H1 (cell line): ENCODE measurements at regions not wholly inside any gene's neighbourhood (a gene's known extent, or its start where the extent isn't known, plus 50 kb on each side); places are given as distances from the start of the nearest gene placed in this dataset.

ENCODE experiments used
- CTCF ChIA-PET: fragments of 300-600 bp; sonication (Branson Sonifier 250); formaldehyde crosslinking; loops from one replicate; lab custom pipeline; 2021; ENCODE audit not compliant: partially characterized antibody; lab: Charles Lee
- POLR2A ChIA-PET: fragments of 300-600 bp; sonication (Branson Sonifier 250); formaldehyde crosslinking; loops from one replicate; lab custom pipeline; 2021; ENCODE audit warnings: inconsistent platforms; ENCODE audit not compliant: partially characterized antibody; lab: Charles Lee
- DNase-seq, 2 experiments: peaks; one replicate each; pipeline versions ENCODE4 v3.0.0 to v3.0.0-alpha.2; 2010 to 2022; ENCODE audit warnings: low spot score in 2 of 2, low read depth in 1 of 2, mixed read lengths in 1 of 2
- FAIRE-seq: peaks from 2 replicates; lab custom pipeline; 2011; peaks lifted over from hg19 to GRCh38; lab: Jason Lieb, UNC
- H2AFZ ChIP-seq: 2 replicates; pipeline ENCODE4 v1.8.1; 2012; ENCODE audit warnings: low read length, inconsistent platforms
- H2AK5ac ChIP-seq: 2 replicates; pipeline ENCODE4 v1.6.1; 2013; ENCODE audit warnings: low read depth, low read length
- H2BK120ac ChIP-seq: replicated peaks from 2 replicates; pipeline ENCODE3; 2013; ENCODE audit warnings: low read depth, low read length, inconsistent platforms
- H2BK12ac ChIP-seq: 2 replicates; pipeline ENCODE4 v1.6.1; 2013; ENCODE audit warnings: low read depth, low read length
- H2BK15ac ChIP-seq: 2 replicates; pipeline ENCODE4 v1.6.1; 2013; ENCODE audit warnings: low read length
- H2BK20ac ChIP-seq: 2 replicates; pipeline ENCODE4 v1.6.1; 2013; ENCODE audit warnings: low read length
- H2BK5ac ChIP-seq: 2 replicates; pipeline ENCODE4 v1.6.1; 2013; ENCODE audit warnings: low read depth, low read length
- H3K14ac ChIP-seq: 2 replicates; pipeline ENCODE4 v1.6.1; 2013; ENCODE audit warnings: inconsistent platforms; ENCODE audit not compliant: insufficient read length
- H3K18ac ChIP-seq: 2 replicates; pipeline ENCODE4 v1.6.1; 2013; ENCODE audit warnings: low read length; ENCODE audit errors: extremely low read depth
- H3K23ac ChIP-seq: 2 replicates; pipeline ENCODE4 v1.6.1; 2013; ENCODE audit warnings: inconsistent platforms; ENCODE audit not compliant: insufficient read length
- H3K23me2 ChIP-seq: 2 replicates; pipeline ENCODE4 v1.6.1; 2013; ENCODE audit warnings: low read depth, low read length
- H3K27ac ChIP-seq: 2 replicates; pipeline ENCODE4 v1.6.1; 2011; ENCODE audit warnings: low read depth, low read length, inconsistent platforms
- H3K27me3 ChIP-seq, 4 experiments: replicated peaks in 1 of 4; 1 replicate in 1 of 4; 2 replicates in 3 of 4; pipeline versions ENCODE4 v1.6.1 to v1.8.1; 2011 to 2013; ENCODE audit warnings: low read length in 3 of 4, mild to moderate bottlenecking in 3 of 4, inconsistent platforms in 2 of 4, mixed read lengths in 2 of 4, moderate library complexity in 1 of 4; ENCODE audit not compliant: control insufficient read depth in 3 of 4, insufficient read depth in 3 of 4; ENCODE audit errors: extremely low read depth in 1 of 4
- H3K36me3 ChIP-seq, 4 experiments: 2 replicates each; pipeline versions ENCODE4 v1.6.1 to v1.8.1; 2011 to 2013; ENCODE audit warnings: mild to moderate bottlenecking in 4 of 4, low read length in 3 of 4, moderate library complexity in 2 of 4, control low read depth in 1 of 4, inconsistent platforms in 1 of 4; ENCODE audit not compliant: insufficient read depth in 4 of 4, control insufficient read depth in 2 of 4
- H3K4ac ChIP-seq: replicated peaks from 2 replicates; pipeline ENCODE3; 2013; ENCODE audit warnings: low read length, low read depth, mixed read lengths, inconsistent platforms; ENCODE audit not compliant: insufficient read length
- H3K4me1 ChIP-seq, 4 experiments: replicated peaks in 1 of 4; 1 replicate in 1 of 4; 2 replicates in 3 of 4; pipeline versions ENCODE4 v1.6.1 to v1.8.1; 2011 to 2013; ENCODE audit warnings: low read length in 3 of 4, inconsistent platforms in 2 of 4, mixed read lengths in 1 of 4; ENCODE audit not compliant: insufficient read depth in 4 of 4, control insufficient read depth in 3 of 4
- H3K4me2 ChIP-seq, 2 experiments: 2 replicates each; pipeline versions ENCODE4 v1.6.1 to v1.8.1; 2011 to 2013; ENCODE audit warnings: low read depth in 2 of 2, low read length in 2 of 2, control low read depth in 1 of 2, inconsistent platforms in 1 of 2, mild to moderate bottlenecking in 1 of 2; ENCODE audit not compliant: insufficient read depth in 1 of 2
- H3K4me3 ChIP-seq, 4 experiments: fragments of 200-600, 300-600 bp in 1 of 4; sonication (generic), shearing (Covaris generic), sonication (Bioruptor Twin) in 1 of 4; 2 replicates each; pipeline versions ENCODE4 v1.5.1 to v1.8.1; 2011 to 2016; ENCODE audit warnings: low read length in 4 of 4, low read depth in 3 of 4, control low read depth in 2 of 4, inconsistent platforms in 2 of 4, mild to moderate bottlenecking in 2 of 4, mixed read lengths in 1 of 4, moderate library complexity in 1 of 4; ENCODE audit not compliant: insufficient read depth in 2 of 4; ENCODE audit errors: extremely low read depth in 1 of 4
- H3K56ac ChIP-seq: replicated peaks from 2 replicates; pipeline ENCODE3; 2013; ENCODE audit warnings: low read depth, mild to moderate bottlenecking, mixed read lengths, low read length, inconsistent platforms; ENCODE audit not compliant: insufficient read length
- H3K79me1 ChIP-seq: 2 replicates; pipeline ENCODE4 v1.6.1; 2013; ENCODE audit warnings: low read depth, low read length, control low read depth
- H3K79me2 ChIP-seq, 2 experiments: 2 replicates each; pipeline versions ENCODE4 v1.6.1 to v1.8.1; 2012 to 2013; ENCODE audit warnings: low read length in 2 of 2, mild to moderate bottlenecking in 2 of 2, inconsistent platforms in 1 of 2; ENCODE audit not compliant: insufficient read depth in 2 of 2, control insufficient read depth in 1 of 2
- H3K9ac ChIP-seq, 4 experiments: replicated peaks in 1 of 4; 1 replicate in 1 of 4; 2 replicates in 3 of 4; pipeline versions ENCODE4 v1.6.1 to v1.8.1; 2011 to 2013; ENCODE audit warnings: low read depth in 3 of 4, low read length in 3 of 4, control low read depth in 2 of 4, mild to moderate bottlenecking in 2 of 4, moderate library complexity in 2 of 4, inconsistent platforms in 1 of 4; ENCODE audit errors: extremely low read depth in 1 of 4
- H3K9me3 ChIP-seq, 2 experiments: 2 replicates each; pipeline versions ENCODE4 v1.6.1 to v1.8.1; 2012 to 2013; ENCODE audit warnings: mild to moderate bottlenecking in 2 of 2, moderate library complexity in 2 of 2, control low read depth in 1 of 2, inconsistent platforms in 1 of 2, low read depth in 1 of 2, low read length in 1 of 2, mixed read lengths in 1 of 2; ENCODE audit not compliant: insufficient read depth in 2 of 2
- H4K20me1 ChIP-seq, 2 experiments: replicated peaks in 1 of 2; 2 replicates each; pipeline versions ENCODE3 to v1.8.1; 2011 to 2013; ENCODE audit warnings: inconsistent platforms in 2 of 2, low read length in 2 of 2, mild to moderate bottlenecking in 1 of 2; ENCODE audit not compliant: insufficient read depth in 2 of 2, control insufficient read depth in 1 of 2
- H4K5ac ChIP-seq: 2 replicates; pipeline ENCODE4 v1.6.1; 2013; ENCODE audit warnings: low read length, low read depth, mixed read lengths, inconsistent platforms; ENCODE audit not compliant: insufficient read length
- H4K8ac ChIP-seq: 2 replicates; pipeline ENCODE4 v1.8.0; 2013; ENCODE audit warnings: mild to moderate bottlenecking, moderate library complexity, low read length, inconsistent platforms; ENCODE audit not compliant: insufficient read depth; ENCODE audit errors: extremely low read depth
- H4K91ac ChIP-seq: replicated peaks from 2 replicates; pipeline ENCODE3; 2013; ENCODE audit warnings: low read length, mixed read lengths, inconsistent platforms; ENCODE audit not compliant: insufficient read length
- CEBPB ChIP-seq: IDR thresholded peaks from 2 replicates; pipeline ENCODE4 v1.6.1; 2012; ENCODE audit warnings: low read depth, low read length
- EGR1 ChIP-seq: IDR thresholded peaks from 2 replicates; pipeline ENCODE4 v1.6.1; 2011; ENCODE audit warnings: low read depth, low read length, borderline replicate concordance
- MAX ChIP-seq: IDR thresholded peaks from 2 replicates; pipeline ENCODE4 v1.6.1; 2012; ENCODE audit warnings: inconsistent platforms
- POU5F1 ChIP-seq: IDR thresholded peaks from 2 replicates; pipeline ENCODE4 v1.6.1; 2011; ENCODE audit warnings: low read depth, mild to moderate bottlenecking, low read length, moderate library complexity
- SIX5 ChIP-seq: IDR thresholded peaks from 2 replicates; pipeline ENCODE4 v1.6.1; 2011; ENCODE audit warnings: mild to moderate bottlenecking, low read depth, low read length
- WGBS, 2 experiments: shearing (Covaris generic) in 1 of 2; methylation state at CpG; one replicate each; pipeline versions ENCODE4 v1.1.6 to v1.1.7; 2013 to 2015; ENCODE audit warnings: low lambda C conversion rate in 2 of 2, mixed read lengths in 2 of 2, inconsistent platforms in 1 of 2, low coverage in 1 of 2, missing lambda C conversion rate in 1 of 2; ENCODE audit not compliant: insufficient replicate concordance in 2 of 2, insufficient coverage in 1 of 2, insufficient read length in 1 of 2; ENCODE audit errors: extremely low coverage in 1 of 2, missing lambda C conversion rate in 1 of 2; 5-methylcytosine and 5-hydroxymethylcytosine counted together

GRCh38 chr1:221419513-221420095 lies 322.3 kb downstream of the DUSP10 start:
- no peaks in the 10 kb centered on the region for H3K9me3 ChIP-seq
- H2BK20ac ChIP-seq: no peak overlapping the region
- ChIA-PET POLR2A (no interaction called here), CTCF (no interaction called here)
- no peak overlapping the region for H2AFZ ChIP-seq
- H3K4me1 ChIP-seq: no peaks in the 10 kb centered on the region
- H2BK5ac ChIP-seq: no peak overlapping the region
- TF ChIP-seq MAX (no peak), CEBPB (no peak), SIX5 (no peak), EGR1 (no peak), POU5F1 (no peak)
- H3K23me2 ChIP-seq: no peaks in the 10 kb centered on the region
- H3K79me1 ChIP-seq: no peaks in the 10 kb centered on the region
- no peak overlapping the region for H2AK5ac ChIP-seq
- no peak overlapping the region for H3K9ac ChIP-seq
- no peak overlapping the region for H2BK15ac ChIP-seq
- H2BK120ac ChIP-seq: no peak overlapping the region
- WGBS, 2 experiments: 82% methylated on average over 3 of the region's 3 CpGs; no CpG with 5 or more reads in 1 of the 2 experiments
- H3K4me3 ChIP-seq: no peak overlapping the region
- no peak overlapping the region for H4K8ac ChIP-seq
- H4K91ac ChIP-seq: no peak overlapping the region
- H3K36me3 ChIP-seq: no peaks in the 10 kb centered on the region
- H3K4ac ChIP-seq: no peak overlapping the region
- H3K27ac ChIP-seq: no peak overlapping the region
- H4K5ac ChIP-seq: no peak overlapping the region
- H3K79me2 ChIP-seq: no peaks in the 10 kb centered on the region
- H3K56ac ChIP-seq: no peak overlapping the region
- no peak overlapping the region for H3K18ac ChIP-seq
- no peak overlapping the region for H3K4me2 ChIP-seq
- H3K14ac ChIP-seq: no peak overlapping the region
- H3K27me3 ChIP-seq: no peaks in the 10 kb centered on the region
- H3K23ac ChIP-seq: no peak overlapping the region
- no peak for FAIRE-seq
- H4K20me1 ChIP-seq: no peaks in the 10 kb centered on the region
- no peak for DNase-seq
- H2BK12ac ChIP-seq: no peak overlapping the region
